Prostate gland (tissue), 2 donors: ENCODE measurements at regions not wholly inside any gene's neighbourhood (a gene's known extent, or its start where the extent isn't known, plus 50 kb on each side); places are given as distances from the start of the nearest gene placed in this dataset.

Source experiments
- POLR2A ChIP-seq: fragments of 450-650 bp; IDR thresholded peaks from one replicate; pipeline ENCODE4 v1.6.1; 2016; ENCODE audit warnings: antibody characterized with exemption, mild to moderate bottlenecking
- POLR2AphosphoS5 ChIP-seq: sonication (generic); formaldehyde crosslinking; IDR thresholded peaks from one replicate; pipeline ENCODE4 v1.6.1; 2017; ENCODE audit warnings: antibody characterized with exemption
- TF ChIP-seq, protein P1 (sequence below), 4 experiments: fragments of 200-600 bp in 2 of 4; fragments of 450-650 bp in 2 of 4; sonication (generic) in 2 of 4; IDR thresholded peaks; 1 replicate in 3 of 4; 2 replicates in 1 of 4; pipeline ENCODE4 v1.5.1; 2016 to 2019; ENCODE audit warnings: antibody characterized with exemption in 4 of 4, mild to moderate bottlenecking in 2 of 4, moderate library complexity in 2 of 4

DNA sequence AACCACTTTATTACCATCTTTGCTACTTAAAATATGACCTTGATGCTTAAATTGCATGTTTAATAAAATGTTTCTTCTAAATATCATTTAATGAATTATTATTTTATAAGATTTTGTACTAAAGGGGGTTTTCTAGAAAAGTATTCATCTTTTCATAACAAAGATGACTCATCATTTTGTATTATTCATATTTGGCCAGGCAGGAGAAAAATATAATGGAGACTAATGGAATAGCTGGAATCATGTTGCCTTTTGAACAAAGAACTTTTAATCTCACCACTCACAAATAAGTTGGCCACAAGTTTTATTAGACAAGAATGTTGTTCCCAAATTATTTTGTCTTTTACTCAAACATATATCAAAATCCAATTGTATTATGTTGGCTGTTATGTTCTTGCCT is 882.4 kb downstream of the DSC3 start:
- no peak for TF ChIP-seq POLR2AphosphoS5
- TF ChIP-seq, protein P1, sequence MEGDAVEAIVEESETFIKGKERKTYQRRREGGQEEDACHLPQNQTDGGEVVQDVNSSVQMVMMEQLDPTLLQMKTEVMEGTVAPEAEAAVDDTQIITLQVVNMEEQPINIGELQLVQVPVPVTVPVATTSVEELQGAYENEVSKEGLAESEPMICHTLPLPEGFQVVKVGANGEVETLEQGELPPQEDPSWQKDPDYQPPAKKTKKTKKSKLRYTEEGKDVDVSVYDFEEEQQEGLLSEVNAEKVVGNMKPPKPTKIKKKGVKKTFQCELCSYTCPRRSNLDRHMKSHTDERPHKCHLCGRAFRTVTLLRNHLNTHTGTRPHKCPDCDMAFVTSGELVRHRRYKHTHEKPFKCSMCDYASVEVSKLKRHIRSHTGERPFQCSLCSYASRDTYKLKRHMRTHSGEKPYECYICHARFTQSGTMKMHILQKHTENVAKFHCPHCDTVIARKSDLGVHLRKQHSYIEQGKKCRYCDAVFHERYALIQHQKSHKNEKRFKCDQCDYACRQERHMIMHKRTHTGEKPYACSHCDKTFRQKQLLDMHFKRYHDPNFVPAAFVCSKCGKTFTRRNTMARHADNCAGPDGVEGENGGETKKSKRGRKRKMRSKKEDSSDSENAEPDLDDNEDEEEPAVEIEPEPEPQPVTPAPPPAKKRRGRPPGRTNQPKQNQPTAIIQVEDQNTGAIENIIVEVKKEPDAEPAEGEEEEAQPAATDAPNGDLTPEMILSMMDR (IDR thresholded peaks at IDR 0.05): no peak
- TF ChIP-seq POLR2A: no peak
